ENCODE measurements at regions not wholly inside any gene's neighbourhood (a gene's known extent, or its start where the extent isn't known, plus 50 kb on each side); places are given as distances from the start of the nearest gene placed in this dataset.
"Not testable (repeated sequence)": the region's sequence is repeated elsewhere in the genome, so short reads cannot be mapped to it uniquely, and the experiment has no call there.

GRCh38 chr6:135555550-135555949 is 58.0 kb upstream of the AHI1 start:
- no peaks in the 10 kb centered on the region for H3K4me1 Mint-ChIP-seq (ENCODE audit: low read depth)
- H3K36me3 Mint-ChIP-seq (ENCODE audit: low read depth), result no peaks in the 10 kb centered on the region
- no peaks in the 10 kb centered on the region for H3K9me3 Mint-ChIP-seq
- H3K27me3 Mint-ChIP-seq, result no peaks in the 10 kb centered on the region
- intact Hi-C loops (cut with micrococcal nuclease), result no loop called here
- no peak overlapping the region for H3K4me3 Mint-ChIP-seq
- H3K27ac Mint-ChIP-seq, result no peak overlapping the region

GRCh38 chr6:135557582-135557981 is 60.0 kb upstream of the AHI1 start:
- H3K4me3 Mint-ChIP-seq, result no peak overlapping the region

GRCh38 chr6:135565605-135566004 is 68.1 kb upstream of the AHI1 start:
- H3K4me3 Mint-ChIP-seq; H3K36me3 Mint-ChIP-seq (ENCODE audit: low read depth); H3K9me3 Mint-ChIP-seq; H3K27ac Mint-ChIP-seq; H3K4me1 Mint-ChIP-seq (ENCODE audit: low read depth); intact Hi-C loops (cut with micrococcal nuclease); H3K27me3 Mint-ChIP-seq: not testable (repeated sequence)

More at GRCh38 chr6:135557582-135557981, 60.0 kb upstream of the AHI1 start:
- intact Hi-C loops (cut with micrococcal nuclease), result no loop called here
- H3K4me1 Mint-ChIP-seq (ENCODE audit: low read depth), result no peaks in the 10 kb centered on the region
- H3K27me3 Mint-ChIP-seq, result no peaks in the 10 kb centered on the region
- no peaks in the 10 kb centered on the region for H3K36me3 Mint-ChIP-seq (ENCODE audit: low read depth)
- H3K27ac Mint-ChIP-seq, result no peak overlapping the region
- no peaks in the 10 kb centered on the region for H3K9me3 Mint-ChIP-seq

GRCh38 chr6:135566311-135567068 is 69.0 kb upstream of the AHI1 start:
- Mint-ChIP-seq H3K36me3 (ENCODE audit: low read depth) (no peaks in the 10 kb centered on the region), H3K27ac (no peak overlapping the region), H3K4me3 (no peak overlapping the region), H3K27me3 (peaks cover 2% of the 10 kb centered on the region), H3K4me1 (ENCODE audit: low read depth) (no peaks in the 10 kb centered on the region), H3K9me3 (no peaks in the 10 kb centered on the region)
- intact Hi-C loops (cut with micrococcal nuclease), result no loop called here

- Mint-ChIP-seq H3K36me3 (ENCODE audit: low read depth) (no peaks in the 10 kb centered on the region), H3K9me3 (no peaks in the 10 kb centered on the region), H3K27ac (no peak overlapping the region), H3K4me3 (no peak overlapping the region), H3K27me3 (peaks cover 2% of the 10 kb centered on the region), H3K4me1 (ENCODE audit: low read depth) (no peaks in the 10 kb centered on the region)
- intact Hi-C loops (cut with micrococcal nuclease), result no loop called here
Measured at GRCh38 chr6:135567375-135568083, 70.0 kb upstream of the AHI1 start.

- Mint-ChIP-seq H3K4me3 (no peak overlapping the region), H3K9me3 (no peaks in the 10 kb centered on the region), H3K27ac (no peak overlapping the region), H3K4me1 (ENCODE audit: low read depth) (no peaks in the 10 kb centered on the region), H3K27me3 (peaks cover 2% of the 10 kb centered on the region), H3K36me3 (ENCODE audit: low read depth) (no peaks in the 10 kb centered on the region)
- intact Hi-C loops (cut with micrococcal nuclease), result no loop called here
Measured at GRCh38 chr6:135568379-135568778, 70.8 kb upstream of the AHI1 start.

- no peaks in the 10 kb centered on the region for H3K4me1 Mint-ChIP-seq (ENCODE audit: low read depth)
Measured at GRCh38 chr6:135572051-135572450, 74.5 kb upstream of the AHI1 start.

GRCh38 chr6:135575629-135576028 is 78.1 kb upstream of the AHI1 start:
- no peak overlapping the region for H3K27ac Mint-ChIP-seq
- no peaks in the 10 kb centered on the region for H3K27me3 Mint-ChIP-seq
- intact Hi-C loops (cut with micrococcal nuclease), result no loop called here
- no peak overlapping the region for H3K4me3 Mint-ChIP-seq
- H3K36me3 Mint-ChIP-seq (ENCODE audit: low read depth), result no peaks in the 10 kb centered on the region
- no peaks in the 10 kb centered on the region for H3K4me1 Mint-ChIP-seq (ENCODE audit: low read depth)
- no peaks in the 10 kb centered on the region for H3K9me3 Mint-ChIP-seq

More at GRCh38 chr6:135572051-135572450, 74.5 kb upstream of the AHI1 start:
- intact Hi-C loops (cut with micrococcal nuclease), result no loop called here
- H3K27ac Mint-ChIP-seq, result no peak overlapping the region
- H3K9me3 Mint-ChIP-seq, result no peaks in the 10 kb centered on the region
- H3K4me3 Mint-ChIP-seq, result no peak overlapping the region
- peaks cover 2% of the 10 kb centered on the region for H3K27me3 Mint-ChIP-seq
- H3K36me3 Mint-ChIP-seq (ENCODE audit: low read depth), result no peaks in the 10 kb centered on the region

- no peaks in the 10 kb centered on the region for H3K36me3 Mint-ChIP-seq (ENCODE audit: low read depth)
- H3K4me1 Mint-ChIP-seq (ENCODE audit: low read depth), result no peaks in the 10 kb centered on the region
- H3K4me3 Mint-ChIP-seq, result no peak overlapping the region
- no peaks in the 10 kb centered on the region for H3K27me3 Mint-ChIP-seq
- no peaks in the 10 kb centered on the region for H3K9me3 Mint-ChIP-seq
- no peak overlapping the region for H3K27ac Mint-ChIP-seq
- intact Hi-C loops (cut with micrococcal nuclease), result no loop called here
Measured at GRCh38 chr6:135576055-135576454, 78.5 kb upstream of the AHI1 start.

- H3K27me3 Mint-ChIP-seq, result no peaks in the 10 kb centered on the region
- no peak overlapping the region for H3K27ac Mint-ChIP-seq
- H3K36me3 Mint-ChIP-seq (ENCODE audit: low read depth), result no peaks in the 10 kb centered on the region
- no peak overlapping the region for H3K4me3 Mint-ChIP-seq
- intact Hi-C loops (cut with micrococcal nuclease), result no loop called here
- H3K4me1 Mint-ChIP-seq (ENCODE audit: low read depth), result no peaks in the 10 kb centered on the region
- no peaks in the 10 kb centered on the region for H3K9me3 Mint-ChIP-seq
Measured at GRCh38 chr6:135577059-135577538, 79.6 kb upstream of the AHI1 start.

- Mint-ChIP-seq H3K27me3 (no peaks in the 10 kb centered on the region), H3K9me3 (no peaks in the 10 kb centered on the region), H3K4me3 (no peak overlapping the region), H3K4me1 (ENCODE audit: low read depth) (no peaks in the 10 kb centered on the region), H3K36me3 (ENCODE audit: low read depth) (no peaks in the 10 kb centered on the region), H3K27ac (no peak overlapping the region)
- intact Hi-C loops (cut with micrococcal nuclease), result no loop called here
Measured at GRCh38 chr6:135578976-135579375, 81.4 kb upstream of the AHI1 start.

GRCh38 chr6:135581211-135581610 is 83.7 kb upstream of the AHI1 start:
- no peak overlapping the region for H3K27ac Mint-ChIP-seq
- intact Hi-C loops (cut with micrococcal nuclease), result no loop called here
- no peaks in the 10 kb centered on the region for H3K9me3 Mint-ChIP-seq
- H3K27me3 Mint-ChIP-seq, result no peaks in the 10 kb centered on the region
- H3K4me3 Mint-ChIP-seq, result no peak overlapping the region
- H3K4me1 Mint-ChIP-seq (ENCODE audit: low read depth), result no peaks in the 10 kb centered on the region
- H3K36me3 Mint-ChIP-seq (ENCODE audit: low read depth), result no peaks in the 10 kb centered on the region

GRCh38 chr6:135583256-135583761 is 85.8 kb upstream of the AHI1 start:
- no peak overlapping the region for H3K27ac Mint-ChIP-seq
- intact Hi-C loops (cut with micrococcal nuclease), result no loop called here

GRCh38 chr6:135586388-135586787 is 88.8 kb upstream of the AHI1 start:
- Mint-ChIP-seq H3K27ac (no peak overlapping the region), H3K4me1 (ENCODE audit: low read depth) (no peaks in the 10 kb centered on the region), H3K36me3 (ENCODE audit: low read depth) (no peaks in the 10 kb centered on the region), H3K9me3 (no peaks in the 10 kb centered on the region), H3K4me3 (no peak overlapping the region), H3K27me3 (no peaks in the 10 kb centered on the region)
- intact Hi-C loops (cut with micrococcal nuclease), result no loop called here

More at GRCh38 chr6:135583256-135583761, 85.8 kb upstream of the AHI1 start:
- Mint-ChIP-seq H3K4me3 (no peak overlapping the region), H3K36me3 (ENCODE audit: low read depth) (no peaks in the 10 kb centered on the region), H3K9me3 (no peaks in the 10 kb centered on the region), H3K4me1 (ENCODE audit: low read depth) (no peaks in the 10 kb centered on the region), H3K27me3 (no peaks in the 10 kb centered on the region)
